ENCODE measurements at regions not wholly inside any gene's neighbourhood (a gene's known extent, or its start where the extent isn't known, plus 50 kb on each side); places are given as distances from the start of the nearest gene placed in this dataset.

- TF ChIP-seq CTCF (conservative IDR thresholded peaks at IDR 0.05; ENCODE audit: low read depth, low read length) (no peak), EZH2 (IDR thresholded peaks at IDR 0.05; ENCODE audit: low read length, unreplicated experiment) (no peak)
These were observed 156.8 kb downstream of the FOXB1 start for GRCh38 chr15:60160909-60161308.

Measured in PC-3 (cell line).